ENCODE measurements at regions not wholly inside any gene's neighbourhood (a gene's known extent, or its start where the extent isn't known, plus 50 kb on each side); places are given as distances from the start of the nearest gene placed in this dataset.

GRCh38 chr5:8138884-8139283, 269.9 kb downstream of the MTRR start:
- TF ChIP-seq, protein P1, sequence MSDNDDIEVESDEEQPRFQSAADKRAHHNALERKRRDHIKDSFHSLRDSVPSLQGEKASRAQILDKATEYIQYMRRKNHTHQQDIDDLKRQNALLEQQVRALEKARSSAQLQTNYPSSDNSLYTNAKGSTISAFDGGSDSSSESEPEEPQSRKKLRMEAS (IDR thresholded peaks at IDR 0.05; ENCODE audit: low read depth, low read length) = no peak
- TF ChIP-seq CTCF (IDR thresholded peaks at IDR 0.05; ENCODE audit: low read depth, low read length) (no peak), MYC (IDR thresholded peaks at IDR 0.05; ENCODE audit: low read depth, low read length) (no peak)
